ENCODE measurements at regions not wholly inside any gene's neighbourhood (a gene's known extent, or its start where the extent isn't known, plus 50 kb on each side); places are given as distances from the start of the nearest gene placed in this dataset.

DNA sequence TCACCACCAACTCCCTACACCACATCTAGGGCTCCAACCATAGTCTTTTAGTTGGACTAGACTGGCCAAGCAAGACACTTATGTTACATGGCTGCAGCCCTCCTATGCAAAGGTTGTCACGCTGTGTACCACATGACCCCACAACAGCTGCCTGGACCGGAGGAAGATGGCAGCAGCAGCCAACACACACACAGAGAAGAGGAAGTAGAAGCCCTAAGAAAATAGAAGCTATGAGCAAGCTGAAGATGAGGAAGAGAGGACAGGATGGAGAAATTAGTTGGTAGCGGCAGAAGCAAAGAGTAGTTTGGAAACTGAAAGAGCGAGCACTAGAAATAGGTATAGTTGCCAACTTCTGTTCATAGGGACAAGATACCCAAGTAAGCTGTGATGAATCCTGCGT, 60.8 kb upstream of the RALGPS2 start:
- H3K56ac ChIP-seq (ENCODE audit: extremely low read depth, insufficient read depth, low read length): no peak overlapping the region
- no peak overlapping the region for H3K4me2 ChIP-seq (ENCODE audit: low read depth, low read length)
- H3K4ac ChIP-seq (ENCODE audit: low read depth, low read length): no peak overlapping the region
- TF ChIP-seq, protein P1, sequence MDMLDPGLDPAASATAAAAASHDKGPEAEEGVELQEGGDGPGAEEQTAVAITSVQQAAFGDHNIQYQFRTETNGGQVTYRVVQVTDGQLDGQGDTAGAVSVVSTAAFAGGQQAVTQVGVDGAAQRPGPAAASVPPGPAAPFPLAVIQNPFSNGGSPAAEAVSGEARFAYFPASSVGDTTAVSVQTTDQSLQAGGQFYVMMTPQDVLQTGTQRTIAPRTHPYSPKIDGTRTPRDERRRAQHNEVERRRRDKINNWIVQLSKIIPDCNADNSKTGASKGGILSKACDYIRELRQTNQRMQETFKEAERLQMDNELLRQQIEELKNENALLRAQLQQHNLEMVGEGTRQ (IDR thresholded peaks at IDR 0.05; ENCODE audit: low read depth, low read length): no peak
- no peak for TF ChIP-seq POLR2A (IDR thresholded peaks at IDR 0.05; ENCODE audit: low read depth, low read length)
- no peak for TF ChIP-seq MAZ (IDR thresholded peaks at IDR 0.05; ENCODE audit: borderline replicate concordance, low read depth, low read length)
- no peak for TF ChIP-seq CEBPB (IDR thresholded peaks at IDR 0.05; ENCODE audit: low read depth, low read length)
- TF ChIP-seq FOS (IDR thresholded peaks at IDR 0.05; ENCODE audit: low read depth, low read length): no peak
- TF ChIP-seq, protein P2, sequence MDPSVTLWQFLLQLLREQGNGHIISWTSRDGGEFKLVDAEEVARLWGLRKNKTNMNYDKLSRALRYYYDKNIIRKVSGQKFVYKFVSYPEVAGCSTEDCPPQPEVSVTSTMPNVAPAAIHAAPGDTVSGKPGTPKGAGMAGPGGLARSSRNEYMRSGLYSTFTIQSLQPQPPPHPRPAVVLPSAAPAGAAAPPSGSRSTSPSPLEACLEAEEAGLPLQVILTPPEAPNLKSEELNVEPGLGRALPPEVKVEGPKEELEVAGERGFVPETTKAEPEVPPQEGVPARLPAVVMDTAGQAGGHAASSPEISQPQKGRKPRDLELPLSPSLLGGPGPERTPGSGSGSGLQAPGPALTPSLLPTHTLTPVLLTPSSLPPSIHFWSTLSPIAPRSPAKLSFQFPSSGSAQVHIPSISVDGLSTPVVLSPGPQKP (IDR thresholded peaks at IDR 0.05; ENCODE audit: borderline replicate concordance, low read depth, low read length): no peak
- no peak for TF ChIP-seq MXI1 (IDR thresholded peaks at IDR 0.05; ENCODE audit: borderline replicate concordance, low read depth, low read length)
- TF ChIP-seq, protein P3, sequence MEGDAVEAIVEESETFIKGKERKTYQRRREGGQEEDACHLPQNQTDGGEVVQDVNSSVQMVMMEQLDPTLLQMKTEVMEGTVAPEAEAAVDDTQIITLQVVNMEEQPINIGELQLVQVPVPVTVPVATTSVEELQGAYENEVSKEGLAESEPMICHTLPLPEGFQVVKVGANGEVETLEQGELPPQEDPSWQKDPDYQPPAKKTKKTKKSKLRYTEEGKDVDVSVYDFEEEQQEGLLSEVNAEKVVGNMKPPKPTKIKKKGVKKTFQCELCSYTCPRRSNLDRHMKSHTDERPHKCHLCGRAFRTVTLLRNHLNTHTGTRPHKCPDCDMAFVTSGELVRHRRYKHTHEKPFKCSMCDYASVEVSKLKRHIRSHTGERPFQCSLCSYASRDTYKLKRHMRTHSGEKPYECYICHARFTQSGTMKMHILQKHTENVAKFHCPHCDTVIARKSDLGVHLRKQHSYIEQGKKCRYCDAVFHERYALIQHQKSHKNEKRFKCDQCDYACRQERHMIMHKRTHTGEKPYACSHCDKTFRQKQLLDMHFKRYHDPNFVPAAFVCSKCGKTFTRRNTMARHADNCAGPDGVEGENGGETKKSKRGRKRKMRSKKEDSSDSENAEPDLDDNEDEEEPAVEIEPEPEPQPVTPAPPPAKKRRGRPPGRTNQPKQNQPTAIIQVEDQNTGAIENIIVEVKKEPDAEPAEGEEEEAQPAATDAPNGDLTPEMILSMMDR (conservative IDR thresholded peaks at IDR 0.05; ENCODE audit: low read depth, low read length): no peak
- dilution Hi-C loops (cut with HindIII; ENCODE audit: low sequenced_read_pairs, unreplicated experiment): no loop called here
- H3K9ac ChIP-seq (ENCODE audit: low read depth, low read length): no peak overlapping the region
- DNase-seq: no peak
- H3K14ac ChIP-seq (replicated peaks; ENCODE audit: low read depth, low read length): no peak overlapping the region
- H3K79me1 ChIP-seq (ENCODE audit: low read depth in 1 of 2, low read length in 2 of 2): no peaks in the 10 kb centered on the region
- no peak overlapping the region for H2BK5ac ChIP-seq (ENCODE audit: low read depth, low read length, poor library complexity, severe bottlenecking)
- H3K36me3 ChIP-seq (ENCODE audit: control insufficient read depth, insufficient read depth, low read length): no peaks in the 10 kb centered on the region
- in situ Hi-C loops (cut with MboI; ENCODE audit: low sequenced_read_pairs): no loop called here
- H2BK15ac ChIP-seq (ENCODE audit: low read depth, low read length): no peak overlapping the region
- CTCF ChIA-PET: no interaction called here
- no peaks in the 10 kb centered on the region for H3K4me1 ChIP-seq (ENCODE audit: control insufficient read depth, insufficient read depth, low read length)
- no peak for ATAC-seq (ENCODE audit: low read depth)
- no peak overlapping the region for H2AK9ac ChIP-seq (replicated peaks; ENCODE audit: low read depth, low read length, poor library complexity)
- intact Hi-C loops (cut with micrococcal nuclease): no loop called here
- H3K27me3 ChIP-seq (ENCODE audit: control insufficient read depth, insufficient read depth, low read length): no peaks in the 10 kb centered on the region
- no peak overlapping the region for H4K91ac ChIP-seq (ENCODE audit: insufficient read depth, low read depth, low read length)
- no peak overlapping the region for H3K4me3 ChIP-seq (ENCODE audit: insufficient read depth, low read depth, low read length)
- POLR2A ChIA-PET (ENCODE audit: unreplicated experiment): interaction anchor here (0.7 kb wide), 1 partner anchor 8 kb away, joined by 4 read pairs; no protein-coding TSS in a partner anchor
- H2BK20ac ChIP-seq (ENCODE audit: low read depth, low read length): no peak overlapping the region
- no peaks in the 10 kb centered on the region; the same call in 1 of the 2 replicates for H3K9me1 ChIP-seq (ENCODE audit: insufficient read depth, low read length)
- no peaks in the 10 kb centered on the region for H3K9me3 ChIP-seq (ENCODE audit: control insufficient read depth, insufficient read depth, low read length)
- H4K5ac ChIP-seq (ENCODE audit: low read depth, low read length): no peak overlapping the region
- no peak overlapping the region for H3K18ac ChIP-seq (ENCODE audit: low read depth, low read length)
- no peak overlapping the region for H2AK5ac ChIP-seq (ENCODE audit: low read depth, low read length)
- H3K27ac ChIP-seq (ENCODE audit: insufficient read depth, low read length): no peak overlapping the region
- H2BK120ac ChIP-seq (ENCODE audit: low read depth, low read length): no peak overlapping the region
- no peak overlapping the region for H3K23ac ChIP-seq (ENCODE audit: low read depth, low read length)
- BruUV-seq (replicated peaks): no TSS peak
- WGBS, 2 experiments (ENCODE audit: extremely low coverage in 2 of 2, insufficient read length in 1 of 2): no CpG with 5 or more reads among the region's 5 CpGs
- no peak overlapping the region for H4K8ac ChIP-seq (ENCODE audit: low read depth in 2 of 2, low read length in 2 of 2)
- no peaks in the 10 kb centered on the region for H4K20me1 ChIP-seq (ENCODE audit: insufficient read depth, low read length)
- H2AFZ ChIP-seq (replicated peaks; ENCODE audit: low read length, poor library complexity): no peak overlapping the region
